ENCODE measurements at regions not wholly inside any gene's neighbourhood (a gene's known extent, or its start where the extent isn't known, plus 50 kb on each side); places are given as distances from the start of the nearest gene placed in this dataset.

- TF ChIP-seq CTCF (IDR thresholded peaks at IDR 0.05; ENCODE audit: borderline replicate concordance, extremely low read depth, insufficient read depth) = no peak
- intact Hi-C loops (cut with DNase I) = no loop called here
- Histone ChIP-seq H3K27ac (ENCODE audit: low read depth in 2 of 2, low read length in 2 of 2) (no peak overlapping the region), H3K9me3 (ENCODE audit: control insufficient read depth in 2 of 3, insufficient read depth in 1 of 3, low read length in 3 of 3) (no peaks in the 10 kb centered on the region), H3K27me3 (ENCODE audit: control insufficient read depth, insufficient read depth, low read length) (no peaks in the 10 kb centered on the region), H3K4me3 (ENCODE audit: low read length in 3 of 3) (no peak overlapping the region), H3K36me3 (ENCODE audit: control insufficient read depth in 2 of 3, insufficient read depth in 3 of 3, low read length in 3 of 3) (no peaks in the 10 kb centered on the region), H3K4me1 (ENCODE audit: control insufficient read depth in 2 of 3, insufficient read depth in 2 of 3, low read depth in 1 of 3, low read length in 3 of 3) (no peaks in the 10 kb centered on the region), H3K9ac (ENCODE audit: low read length in 3 of 3) (no peak overlapping the region)
- FAIRE-seq = no peak
- peak in 3 of 5 donors; percentile 14 to 75 (median 14) for DNase-seq
Measured at GRCh38 chr14:85415015-85415712, 114.8 kb upstream of the FLRT2 start.

- Histone ChIP-seq H3K4me3 (ENCODE audit: low read length in 3 of 3) (no peak overlapping the region), H3K36me3 (ENCODE audit: control insufficient read depth in 2 of 3, insufficient read depth in 3 of 3, low read length in 3 of 3) (no peaks in the 10 kb centered on the region), H3K27ac (ENCODE audit: low read depth in 2 of 2, low read length in 2 of 2) (no peak overlapping the region), H3K27me3 (ENCODE audit: control insufficient read depth, insufficient read depth, low read length) (no peaks in the 10 kb centered on the region), H3K9ac (ENCODE audit: low read length in 3 of 3) (no peak overlapping the region), H3K9me3 (ENCODE audit: control insufficient read depth in 2 of 3, insufficient read depth in 1 of 3, low read length in 3 of 3) (no peaks in the 10 kb centered on the region), H3K4me1 (ENCODE audit: control insufficient read depth in 2 of 3, insufficient read depth in 2 of 3, low read depth in 1 of 3, low read length in 3 of 3) (no peaks in the 10 kb centered on the region)
- no peak for DNase-seq
- FAIRE-seq = no peak
- no peak for TF ChIP-seq CTCF (IDR thresholded peaks at IDR 0.05; ENCODE audit: borderline replicate concordance, extremely low read depth, insufficient read depth)
- intact Hi-C loops (cut with DNase I) = no loop called here
Measured at GRCh38 chr14:85416771-85417170, 113.2 kb upstream of the FLRT2 start.

- Histone ChIP-seq H3K36me3 (ENCODE audit: control insufficient read depth in 2 of 3, insufficient read depth in 3 of 3, low read length in 3 of 3) (no peaks in the 10 kb centered on the region), H3K9ac (ENCODE audit: low read length in 3 of 3) (no peak overlapping the region), H3K4me1 (ENCODE audit: control insufficient read depth in 2 of 3, insufficient read depth in 2 of 3, low read depth in 1 of 3, low read length in 3 of 3) (no peaks in the 10 kb centered on the region), H3K9me3 (ENCODE audit: control insufficient read depth in 2 of 3, insufficient read depth in 1 of 3, low read length in 3 of 3) (no peaks in the 10 kb centered on the region), H3K27me3 (ENCODE audit: control insufficient read depth, insufficient read depth, low read length) (no peaks in the 10 kb centered on the region), H3K4me3 (ENCODE audit: low read length in 3 of 3) (no peak overlapping the region), H3K27ac (ENCODE audit: low read depth in 2 of 2, low read length in 2 of 2) (no peak overlapping the region)
- no peak for FAIRE-seq
- intact Hi-C loops (cut with DNase I) = no loop called here
- DNase-seq = no peak
- TF ChIP-seq CTCF (IDR thresholded peaks at IDR 0.05; ENCODE audit: borderline replicate concordance, extremely low read depth, insufficient read depth) = no peak
Measured at GRCh38 chr14:85417396-85417795, 112.5 kb upstream of the FLRT2 start.

GRCh38 chr14:85418721-85419120 is 111.2 kb upstream of the FLRT2 start:
- Histone ChIP-seq H3K9me3 (ENCODE audit: control insufficient read depth in 2 of 3, insufficient read depth in 1 of 3, low read length in 3 of 3) (no peaks in the 10 kb centered on the region), H3K9ac (ENCODE audit: low read length in 3 of 3) (no peak overlapping the region), H3K27ac (ENCODE audit: low read depth in 2 of 2, low read length in 2 of 2) (no peak overlapping the region), H3K36me3 (ENCODE audit: control insufficient read depth in 2 of 3, insufficient read depth in 3 of 3, low read length in 3 of 3) (no peaks in the 10 kb centered on the region), H3K4me3 (ENCODE audit: low read length in 3 of 3) (no peak overlapping the region), H3K27me3 (ENCODE audit: control insufficient read depth, insufficient read depth, low read length) (no peaks in the 10 kb centered on the region), H3K4me1 (ENCODE audit: control insufficient read depth in 2 of 3, insufficient read depth in 2 of 3, low read depth in 1 of 3, low read length in 3 of 3) (no peaks in the 10 kb centered on the region)
- no peak for DNase-seq
- FAIRE-seq = no peak
- no peak for TF ChIP-seq CTCF (IDR thresholded peaks at IDR 0.05; ENCODE audit: borderline replicate concordance, extremely low read depth, insufficient read depth)
- intact Hi-C loops (cut with DNase I) = no loop called here

Data from kidney (tissue), 13 donors.